ENCODE measurements at regions not wholly inside any gene's neighbourhood (a gene's known extent, or its start where the extent isn't known, plus 50 kb on each side); places are given as distances from the start of the nearest gene placed in this dataset.

DNA sequence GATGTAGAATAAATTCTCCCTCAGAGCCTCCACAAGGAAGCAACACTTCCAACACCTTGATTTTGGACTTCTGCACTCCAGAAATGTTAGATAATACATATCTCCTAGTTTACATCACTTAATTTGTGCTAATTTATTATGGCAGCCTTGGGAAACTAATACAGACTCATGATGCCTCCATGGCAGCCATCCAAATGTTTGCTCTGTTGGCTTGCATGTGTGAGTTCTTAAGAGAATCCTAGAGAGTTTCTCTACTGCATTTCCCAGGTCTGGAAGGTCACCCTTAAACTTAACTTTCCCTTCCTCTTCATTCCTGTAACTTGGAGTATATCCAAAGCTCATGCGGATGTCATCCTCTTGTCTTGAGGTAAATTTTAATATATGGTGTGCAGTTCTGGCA is 956.1 kb downstream of the ADGRL3 start:
- TF ChIP-seq POLR2A (IDR thresholded peaks at IDR 0.05) (no peak), POLR2AphosphoS5 (IDR thresholded peaks at IDR 0.05) (no peak)
